RWPE2 (cell line): ENCODE measurements at regions not wholly inside any gene's neighbourhood (a gene's known extent, or its start where the extent isn't known, plus 50 kb on each side); places are given as distances from the start of the nearest gene placed in this dataset.

Experiments
- ATAC-seq: fragments of 200-7000 bp; cut with Tn5 transposase; 3 replicates; pipeline ENCODE4 v1.9.1; 2021; ENCODE audit warnings: low read depth
- DNase-seq: peaks from one replicate; pipeline ENCODE4 v3.0.0-alpha.2; 2020; ENCODE audit warnings: low spot score
- H3K27ac ChIP-seq: fragments of 450-650 bp; 2 replicates; pipeline ENCODE4 v1.5.1; 2017; ENCODE audit warnings: mild to moderate bottlenecking; ENCODE audit not compliant: poor library complexity, severe bottlenecking
- H3K27me3 ChIP-seq: fragments of 250-450 bp; sonication (Bioruptor Pico); 2 replicates; pipeline ENCODE4 v1.5.1; 2021; ENCODE audit warnings: mild to moderate bottlenecking, moderate library complexity; ENCODE audit not compliant: insufficient read depth, poor library complexity, severe bottlenecking
- H3K36me3 ChIP-seq: fragments of 250-450 bp; sonication (Bioruptor Pico); 2 replicates; pipeline ENCODE4 v1.5.1; 2020; ENCODE audit warnings: low read depth, mild to moderate bottlenecking, moderate library complexity
- H3K4me1 ChIP-seq: fragments of 250-450 bp; sonication (Bioruptor Pico); 2 replicates; pipeline ENCODE4 v1.5.1; 2021; ENCODE audit warnings: mild to moderate bottlenecking, moderate library complexity; ENCODE audit not compliant: insufficient read depth, poor library complexity, severe bottlenecking
- H3K4me3 ChIP-seq: fragments of 250-450 bp; sonication (Bioruptor Pico); 2 replicates; pipeline ENCODE4 v1.5.1; 2021; ENCODE audit warnings: mild to moderate bottlenecking, moderate library complexity; ENCODE audit not compliant: severe bottlenecking
- H3K9me3 ChIP-seq: fragments of 250-450 bp; sonication (Bioruptor Pico); 2 replicates; pipeline ENCODE4 v1.5.1; 2021; ENCODE audit warnings: mild to moderate bottlenecking, moderate library complexity; ENCODE audit not compliant: severe bottlenecking
- CTCF ChIP-seq: fragments of 450-650 bp; IDR thresholded peaks from one replicate; pipeline ENCODE4 v1.5.1; 2017; ENCODE audit warnings: mild to moderate bottlenecking, moderate library complexity; ENCODE audit not compliant: poor library complexity, severe bottlenecking

- Histone ChIP-seq H3K27me3 (no peaks in the 10 kb centered on the region), H3K4me3 (no peak overlapping the region), H3K36me3 (no peaks in the 10 kb centered on the region), H3K4me1 (no peaks in the 10 kb centered on the region), H3K27ac (no peak overlapping the region), H3K9me3 (no peaks in the 10 kb centered on the region)
- ATAC-seq = no peak
- no peak for TF ChIP-seq CTCF
- no peak for DNase-seq
These were observed 121.7 kb upstream of the NAP1L1 start for GRCh38 chr12:76206039-76206676.

- DNase-seq (no peak), ATAC-seq (no peak)
- no peak for TF ChIP-seq CTCF
- Histone ChIP-seq H3K27me3 (no peaks in the 10 kb centered on the region), H3K4me3 (no peak overlapping the region), H3K9me3 (peaks cover 5% of the 10 kb centered on the region), H3K4me1 (no peaks in the 10 kb centered on the region), H3K36me3 (no peaks in the 10 kb centered on the region), H3K27ac (no peak overlapping the region)
These were observed 118.1 kb upstream of the NAP1L1 start for GRCh38 chr12:76202621-76203020.

GRCh38 chr12:76201758-76202157 lies 117.3 kb upstream of the NAP1L1 start:
- no peak overlapping the region for H3K27ac ChIP-seq
- H3K4me1 ChIP-seq = no peaks in the 10 kb centered on the region
- ATAC-seq = no peak
- DNase-seq = no peak
- no peak for TF ChIP-seq CTCF
- H3K36me3 ChIP-seq = no peaks in the 10 kb centered on the region
- no peak overlapping the region for H3K4me3 ChIP-seq
- peaks cover 5% of the 10 kb centered on the region for H3K9me3 ChIP-seq
- no peaks in the 10 kb centered on the region for H3K27me3 ChIP-seq

- Histone ChIP-seq H3K27me3 (no peaks in the 10 kb centered on the region), H3K4me1 (no peaks in the 10 kb centered on the region), H3K4me3 (no peak overlapping the region), H3K27ac (no peak overlapping the region), H3K9me3 (peaks cover 5% of the 10 kb centered on the region), H3K36me3 (no peaks in the 10 kb centered on the region)
- ATAC-seq = no peak
- no peak for TF ChIP-seq CTCF
- no peak for DNase-seq
These were observed 116.8 kb upstream of the NAP1L1 start for GRCh38 chr12:76201316-76201715.

GRCh38 chr12:76199808-76200207 lies 115.3 kb upstream of the NAP1L1 start:
- H3K9me3 ChIP-seq = peaks cover 5% of the 10 kb centered on the region
- no peak overlapping the region for H3K27ac ChIP-seq
- H3K36me3 ChIP-seq = no peaks in the 10 kb centered on the region
- DNase-seq = no peak
- H3K27me3 ChIP-seq = no peaks in the 10 kb centered on the region
- H3K4me3 ChIP-seq = no peak overlapping the region
- TF ChIP-seq CTCF = no peak
- H3K4me1 ChIP-seq = no peaks in the 10 kb centered on the region
- no peak for ATAC-seq
